ENCODE measurements at regions not wholly inside any gene's neighbourhood (a gene's known extent, or its start where the extent isn't known, plus 50 kb on each side); places are given as distances from the start of the nearest gene placed in this dataset.
"Not testable (repeated sequence)": the region's sequence is repeated elsewhere in the genome, so short reads cannot be mapped to it uniquely, and the experiment has no call there.

DNA sequence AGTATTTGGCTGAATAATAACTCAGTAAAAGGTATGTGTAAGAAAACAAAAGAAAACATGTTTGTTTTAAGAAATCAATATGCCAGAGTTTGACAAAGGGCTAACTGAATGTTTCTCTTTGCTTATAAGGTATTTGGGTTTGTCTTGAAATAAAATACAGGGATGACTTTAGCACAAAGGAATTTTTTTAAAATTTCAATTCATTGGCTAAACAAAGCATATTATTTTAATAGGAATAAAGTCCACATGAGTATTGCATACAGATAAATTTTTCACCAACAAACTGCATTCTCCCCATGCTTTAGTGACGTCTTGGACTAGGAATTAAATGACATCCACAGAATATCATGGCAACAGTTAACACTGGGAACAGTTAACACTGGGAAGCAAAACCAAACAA is 480.0 kb upstream of the JAG1 start:
- DNase-seq = no peak

DNA sequence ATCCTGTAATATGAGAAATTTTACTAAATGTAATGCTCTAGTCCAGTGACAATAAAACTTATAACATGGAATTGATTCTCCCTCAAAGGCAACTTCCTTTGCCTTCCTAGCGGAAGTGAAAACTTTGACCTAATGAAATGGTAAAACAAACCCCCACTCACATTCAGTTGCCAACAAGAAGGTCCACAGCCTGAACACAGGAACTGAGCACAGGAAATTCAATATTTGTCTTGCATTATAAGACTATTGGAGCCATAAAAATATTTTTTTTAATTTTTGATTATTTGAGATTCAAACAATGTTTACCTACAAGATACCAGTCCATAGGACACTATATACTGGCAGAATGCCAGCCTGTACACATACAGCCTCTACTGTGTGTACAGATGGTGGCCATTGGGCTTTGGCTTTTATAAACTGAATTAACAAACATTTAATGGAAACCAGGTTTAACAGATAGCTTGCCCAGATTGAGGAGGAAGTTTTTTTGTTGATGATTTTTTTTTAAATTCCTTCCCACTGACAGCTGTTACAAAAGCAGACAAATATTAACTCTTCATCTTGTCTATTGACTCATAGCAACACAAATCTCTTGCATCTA is 481.5 kb upstream of the JAG1 start:
- DNase-seq = no peak

DNA sequence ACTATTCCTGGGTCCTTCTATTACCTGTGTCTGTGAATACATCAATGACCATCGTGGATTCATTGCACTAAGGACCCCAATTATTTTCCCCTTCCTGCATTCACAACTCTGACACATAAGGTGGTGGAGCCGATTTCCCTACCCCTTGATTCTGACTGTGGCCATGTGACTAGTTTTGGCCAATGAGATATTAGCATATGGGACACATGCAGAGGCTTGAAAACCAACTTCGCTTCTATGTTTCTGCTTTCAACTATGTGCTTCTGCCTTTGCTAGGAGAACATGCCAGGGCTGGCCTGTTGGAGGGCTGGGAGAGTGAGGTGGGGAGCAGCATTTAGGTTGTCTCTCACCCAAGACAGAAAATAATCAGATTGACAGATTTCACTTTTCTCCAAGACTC is 483.1 kb upstream of the JAG1 start:
- DNase-seq = no peak

DNA sequence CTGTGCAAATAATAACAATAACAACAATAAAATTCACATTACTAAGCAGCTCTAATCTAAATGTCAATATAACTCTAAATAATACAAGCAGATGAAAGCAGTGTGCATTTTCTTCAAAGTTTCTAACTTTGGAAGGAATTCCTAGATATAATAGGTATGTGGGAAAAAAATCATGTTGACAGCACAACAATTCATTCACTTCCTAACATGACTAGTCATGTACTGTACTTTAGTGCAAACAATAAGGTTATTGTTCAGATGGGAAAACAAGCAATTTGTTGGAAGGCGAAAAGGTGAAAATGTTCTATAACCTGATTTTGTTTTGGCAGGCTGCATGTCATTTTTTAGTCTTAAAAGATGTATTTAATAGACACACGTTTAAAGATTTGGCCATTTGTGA is 484.3 kb upstream of the JAG1 start:
- no peak for DNase-seq

DNA sequence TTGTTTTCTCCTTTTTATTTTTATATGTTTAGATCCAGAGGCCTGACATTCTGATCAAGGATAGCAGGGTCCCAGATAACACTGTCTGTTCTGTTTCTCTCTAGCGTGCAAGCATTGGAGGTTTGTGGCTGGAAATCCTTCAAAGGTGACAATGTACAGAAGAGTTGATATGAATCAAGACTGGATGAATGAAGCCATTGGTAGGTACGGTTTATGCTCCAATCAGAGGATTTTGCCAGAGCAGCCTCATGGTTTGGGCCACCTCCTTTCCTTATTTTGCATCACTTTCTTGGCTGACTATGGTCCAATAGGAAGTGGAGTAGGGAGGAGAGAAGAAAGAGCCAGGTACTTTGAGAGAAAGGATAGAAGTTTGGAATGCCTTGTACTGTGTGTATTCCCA is 484.8 kb upstream of the JAG1 start:
- DNase-seq = no peak

DNA sequence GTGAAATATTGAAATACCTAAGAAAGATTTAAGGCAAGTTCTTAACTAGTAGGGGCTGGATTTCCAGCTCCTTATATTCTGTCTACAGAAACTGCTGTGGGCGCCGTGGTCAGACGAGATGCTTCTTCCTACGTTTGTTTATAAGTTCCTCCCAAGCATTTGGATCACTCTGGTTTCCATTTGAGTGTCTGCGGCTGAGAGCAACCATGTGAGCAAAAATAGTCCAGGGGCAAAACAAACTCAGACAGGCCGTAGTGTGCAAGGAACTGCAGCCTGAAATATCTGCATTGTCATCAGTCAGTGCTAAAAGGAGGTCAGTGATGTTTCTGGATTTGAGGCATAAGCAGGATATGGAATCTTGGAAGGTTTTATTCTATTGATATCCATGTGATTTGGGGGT is 485.9 kb upstream of the JAG1 start:
- DNase-seq = no peak

DNA sequence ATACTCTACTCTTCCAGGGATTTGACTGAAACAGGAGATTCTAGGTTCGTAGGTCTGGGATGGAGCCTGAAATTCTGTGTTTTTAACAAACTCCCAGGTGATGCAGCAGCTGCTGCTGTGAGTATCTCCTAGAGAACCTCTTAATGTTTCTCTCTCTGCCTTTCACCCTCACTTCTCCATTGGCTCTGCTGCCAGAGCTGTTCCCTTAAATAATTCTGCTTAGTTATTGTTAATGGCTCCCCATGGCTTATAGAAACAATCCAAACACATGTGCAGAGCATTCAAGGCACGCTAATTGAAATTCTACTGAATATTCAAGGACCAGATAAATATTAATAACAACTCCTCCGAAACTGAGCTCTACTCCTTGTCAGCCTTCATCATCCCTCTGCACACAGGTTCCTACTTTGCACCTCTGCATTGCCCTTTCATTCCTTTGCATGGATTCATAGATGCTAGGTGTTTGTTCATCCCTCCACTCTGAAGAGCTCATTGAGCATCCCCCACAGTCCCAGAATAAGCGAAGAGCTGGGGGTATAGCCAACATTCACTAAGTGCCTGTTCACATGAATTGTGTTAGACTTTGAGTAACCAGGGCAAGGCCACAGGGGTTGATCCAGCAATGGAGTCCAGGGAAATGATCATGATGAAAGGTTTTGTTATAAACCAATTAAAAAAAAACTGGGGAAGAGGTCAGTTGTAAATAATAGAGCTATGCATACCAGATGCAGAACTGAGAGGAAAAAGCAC is 488.4 kb upstream of the JAG1 start:
- DNase-seq = no peak

DNA sequence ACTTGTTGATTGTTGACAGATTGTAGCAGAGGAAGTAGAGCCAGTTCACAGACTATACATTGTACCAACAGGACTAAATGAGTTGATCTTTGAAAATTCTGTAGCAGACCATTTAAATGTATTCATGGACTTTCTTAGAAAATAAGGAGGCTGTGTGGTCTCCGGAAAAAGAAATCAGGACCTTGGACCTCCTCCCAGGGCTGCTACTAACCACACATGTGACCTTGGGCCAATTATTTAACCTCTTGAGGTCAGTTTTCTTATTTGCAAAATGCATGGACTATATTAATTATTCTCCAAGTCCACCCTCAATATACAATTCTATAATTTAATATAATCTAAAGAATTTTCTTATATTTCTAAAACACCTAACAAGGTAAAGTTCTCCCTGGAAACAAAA is 492.0 kb upstream of the JAG1 start:
- DNase-seq = no peak

DNA sequence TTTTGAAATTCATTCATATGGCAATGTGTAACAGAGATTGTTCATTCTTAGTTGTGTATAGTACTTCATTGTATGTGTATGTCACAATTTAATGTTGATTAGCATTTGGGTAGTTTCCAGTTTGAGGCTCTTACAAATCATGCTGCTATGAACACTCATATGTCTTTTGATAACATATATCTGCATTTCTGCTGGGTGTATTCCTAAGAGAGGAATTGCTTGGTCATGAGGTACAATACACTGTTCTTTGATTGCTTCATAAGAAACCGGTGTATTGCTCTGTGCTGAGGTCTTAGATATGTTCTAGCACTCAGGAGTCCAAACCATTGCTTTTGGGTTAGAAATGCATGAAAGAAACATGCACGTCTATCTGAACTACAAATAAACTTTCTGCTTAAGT is 492.9 kb upstream of the JAG1 start:
- no peak for DNase-seq

DNA sequence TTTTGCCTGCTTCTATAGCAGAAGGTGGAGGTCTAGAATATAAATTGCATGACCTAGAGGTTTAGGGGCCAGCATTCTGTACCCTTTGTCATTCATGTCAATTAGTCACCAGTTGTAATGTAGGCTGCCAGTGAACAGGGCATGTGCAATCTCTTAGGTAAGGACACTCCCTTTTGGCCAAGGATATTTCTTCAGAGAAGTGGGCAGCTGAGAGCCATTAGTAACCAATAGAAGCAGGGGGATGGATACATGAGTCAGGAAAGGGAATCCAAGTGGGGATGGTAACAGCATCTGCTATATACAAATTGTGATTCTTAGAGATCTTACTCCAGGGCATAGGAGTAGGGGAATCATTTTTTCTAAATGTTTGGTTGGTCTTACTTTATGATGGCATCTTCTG is 494.2 kb upstream of the JAG1 start:
- DNase-seq = no peak

DNA sequence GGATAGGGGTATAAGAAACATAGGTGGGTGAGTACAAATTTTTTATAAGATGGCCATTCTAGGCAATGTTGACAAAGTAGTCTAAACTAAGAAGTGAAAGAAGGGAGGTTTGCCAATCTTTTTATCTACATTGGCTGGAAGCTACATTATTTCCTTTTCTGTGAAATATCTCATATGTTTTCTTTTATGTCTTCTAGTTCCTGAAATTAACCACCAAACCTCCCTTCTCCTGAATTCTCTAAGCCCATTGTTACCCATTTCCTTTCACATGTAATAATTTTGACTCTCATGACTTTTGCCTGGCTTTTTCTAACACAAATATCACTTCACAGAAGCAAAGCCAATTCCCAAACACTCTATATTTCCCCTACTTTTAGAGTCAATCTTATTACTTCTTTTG is 496.2 kb upstream of the JAG1 start:
- no peak for DNase-seq

DNA sequence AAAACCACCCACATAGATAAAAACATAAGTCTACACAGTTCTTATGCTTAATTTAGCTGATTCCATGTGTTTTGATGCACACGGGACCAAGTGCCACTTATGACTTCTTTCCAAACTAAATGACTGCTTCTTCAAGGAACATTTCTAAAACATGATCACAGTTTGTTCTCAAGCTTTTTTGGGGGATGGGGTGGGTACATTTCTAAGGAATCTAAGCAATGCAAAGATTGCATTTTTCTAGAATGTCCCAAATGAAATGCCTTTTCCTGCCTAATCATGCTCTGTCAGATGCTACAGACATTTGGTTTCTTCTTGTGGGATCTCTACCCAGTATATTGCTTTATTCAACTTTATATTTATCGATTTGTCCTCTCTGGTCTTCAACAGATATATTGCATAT is 496.8 kb upstream of the JAG1 start:
- no peak for DNase-seq

DNA sequence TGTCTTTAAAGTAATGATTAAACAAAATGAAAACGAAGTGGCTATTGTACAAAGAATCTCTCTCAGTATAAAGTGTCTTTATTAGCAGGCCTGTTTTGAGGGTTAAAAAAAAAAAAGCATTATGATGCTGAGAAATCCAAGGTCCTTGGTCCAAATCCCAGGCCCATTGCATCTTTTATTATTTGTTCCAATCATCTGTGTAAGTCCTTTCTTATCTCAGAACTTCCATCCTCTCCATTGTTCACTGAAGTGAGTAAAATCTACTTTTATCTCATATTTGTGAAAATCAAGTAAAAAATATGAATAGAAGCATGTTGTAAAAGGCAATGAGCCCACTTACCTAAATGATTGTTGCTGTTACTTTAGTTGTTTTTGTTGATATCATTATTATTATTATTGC is 499.1 kb upstream of the JAG1 start:
- DNase-seq = no peak

DNA sequence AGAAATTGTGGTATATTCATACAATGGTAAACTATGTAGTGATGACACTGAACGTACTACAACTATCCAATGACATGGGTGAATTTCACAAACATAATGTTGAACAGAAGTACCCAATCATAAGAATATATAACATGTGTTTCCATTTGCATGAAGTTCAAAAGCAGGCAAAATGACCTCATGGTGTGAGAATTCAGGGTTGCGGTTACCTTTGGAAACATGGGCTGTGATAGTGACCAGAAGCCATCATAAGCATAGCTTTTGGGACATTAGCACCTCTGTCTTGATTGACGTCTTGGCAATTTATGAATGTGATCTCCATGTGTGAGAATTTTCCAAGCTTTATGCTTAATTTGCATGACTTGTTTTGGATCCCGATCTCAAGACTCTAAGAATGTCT is 500.1 kb upstream of the JAG1 start:
- DNase-seq = no peak

DNA sequence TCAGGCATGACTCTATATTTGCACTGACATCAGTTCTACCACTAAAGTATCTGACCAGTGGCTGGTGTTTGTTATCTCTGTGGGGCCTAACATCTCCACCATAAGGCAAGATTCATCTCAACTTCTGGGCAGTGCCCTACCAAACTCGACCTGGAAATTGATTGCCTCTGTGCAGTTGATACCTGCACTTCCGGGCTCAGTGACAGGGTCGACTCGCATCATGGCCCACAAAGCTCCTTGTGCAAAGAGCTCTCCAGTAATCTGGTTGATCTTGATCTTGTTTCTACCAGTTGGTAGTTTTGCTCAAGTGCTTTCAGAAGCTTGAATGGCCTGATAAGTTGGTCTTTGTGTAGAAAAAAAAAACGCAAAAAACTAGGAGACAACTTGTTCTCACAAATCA is 501.1 kb upstream of the JAG1 start:
- DNase-seq = no peak

DNA sequence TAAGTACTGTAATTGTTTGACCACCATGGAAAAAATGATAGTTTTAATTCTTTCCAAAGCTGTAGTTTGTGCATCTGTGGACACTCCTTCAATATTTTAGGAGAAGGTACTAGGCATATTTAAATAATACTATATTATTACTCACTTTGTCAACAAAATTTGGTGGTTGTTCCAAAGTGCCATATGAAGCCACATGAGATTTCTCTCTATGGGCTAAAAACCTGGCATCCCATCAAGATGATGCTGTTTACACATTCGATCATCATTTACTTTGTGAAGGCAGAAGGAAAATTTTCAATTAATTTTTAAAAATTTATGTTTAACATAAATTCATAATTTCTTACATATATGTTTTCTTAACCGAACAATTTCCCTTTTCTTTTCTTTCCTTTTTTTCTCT is 502.6 kb upstream of the JAG1 start:
- DNase-seq = no peak

DNA sequence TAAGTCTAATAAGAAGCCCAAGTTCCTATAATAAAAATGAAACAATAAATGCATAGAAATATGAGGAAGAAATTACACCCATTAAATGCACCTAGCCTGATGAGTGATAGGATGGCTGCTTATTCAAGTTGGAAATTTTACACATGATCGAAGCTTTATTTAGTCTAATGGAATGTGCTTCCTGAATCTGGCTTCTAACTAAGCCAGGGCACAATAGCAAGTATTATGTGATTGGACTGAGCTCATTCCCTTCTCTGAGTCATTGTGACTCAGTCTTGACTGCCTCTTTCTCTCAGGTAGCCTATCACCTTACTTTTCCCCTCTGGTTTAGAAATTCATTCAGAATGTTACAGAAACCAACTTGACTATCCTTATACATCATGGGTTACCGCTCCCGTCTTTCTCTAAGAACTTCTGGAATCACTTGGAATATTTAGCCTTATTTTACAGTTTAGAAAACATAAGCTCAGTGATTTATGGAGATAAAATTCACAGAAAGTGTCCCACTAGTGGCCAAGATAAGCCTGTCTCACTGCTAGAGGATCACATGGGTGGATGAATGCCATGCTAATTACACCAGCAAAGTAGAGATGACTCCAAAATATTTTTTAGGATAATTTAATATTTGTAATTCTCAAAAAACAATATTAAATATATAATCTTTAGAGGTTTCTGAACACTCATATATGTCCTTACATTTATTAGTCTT is 505.3 kb upstream of the JAG1 start:
- DNase-seq = no peak

DNA sequence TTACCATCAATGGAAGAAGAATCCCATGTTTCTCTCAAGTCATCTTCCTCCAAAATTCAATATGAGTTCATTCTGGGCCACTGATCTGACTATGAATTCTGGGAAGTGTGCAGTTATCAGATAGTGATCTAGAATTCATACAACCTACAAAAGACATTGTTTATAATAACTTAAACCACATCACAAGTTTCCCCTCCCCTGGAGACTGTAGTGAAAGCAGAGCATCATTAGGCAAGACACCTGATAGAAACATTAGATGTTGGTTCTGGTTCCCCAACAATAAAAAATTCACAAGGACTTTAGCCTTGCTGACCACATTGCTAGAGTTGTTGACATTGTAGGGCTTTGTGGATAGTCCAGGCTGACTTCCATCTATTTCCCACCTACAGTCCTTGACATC is 506.4 kb upstream of the JAG1 start:
- no peak for DNase-seq

DNA sequence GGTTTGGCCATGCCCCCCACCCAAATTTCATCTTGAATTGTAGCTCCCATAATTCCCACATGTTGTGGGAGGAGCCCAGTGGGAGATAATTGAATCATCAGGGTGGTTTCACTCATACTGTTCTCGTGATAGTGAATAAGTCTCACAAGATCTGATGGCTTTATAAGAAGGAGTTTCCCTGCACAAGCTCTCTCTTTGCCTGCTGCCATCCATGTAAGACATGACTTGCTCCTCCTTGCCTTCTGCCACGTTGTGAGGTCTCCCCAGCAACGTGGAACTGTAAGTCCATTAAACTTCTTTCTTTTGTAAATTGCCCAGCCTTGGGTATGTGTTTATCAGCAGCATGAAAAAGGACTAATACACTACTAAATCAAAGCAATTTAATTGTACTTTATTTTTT is 507.3 kb upstream of the JAG1 start:
- DNase-seq = not testable (repeated sequence)

DNA sequence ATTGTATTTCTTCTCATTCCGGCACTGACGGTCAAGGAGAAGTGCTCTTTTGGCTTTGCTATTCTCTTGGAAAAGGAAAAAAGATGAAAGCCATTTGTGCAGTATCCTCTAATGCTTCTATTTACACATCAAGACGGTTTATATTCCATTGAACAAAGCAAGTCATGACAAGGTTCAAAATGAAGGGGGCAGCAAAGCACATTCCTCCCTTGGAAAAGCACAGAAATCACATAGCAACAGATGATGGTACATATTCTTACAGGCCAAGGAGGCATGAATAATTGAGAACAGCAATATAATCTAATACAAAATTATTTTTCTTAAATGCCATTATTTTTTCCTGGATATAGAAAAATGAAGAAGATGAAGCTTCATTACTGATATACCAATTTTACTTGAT is 508.2 kb upstream of the JAG1 start:
- no peak for DNase-seq

DNA sequence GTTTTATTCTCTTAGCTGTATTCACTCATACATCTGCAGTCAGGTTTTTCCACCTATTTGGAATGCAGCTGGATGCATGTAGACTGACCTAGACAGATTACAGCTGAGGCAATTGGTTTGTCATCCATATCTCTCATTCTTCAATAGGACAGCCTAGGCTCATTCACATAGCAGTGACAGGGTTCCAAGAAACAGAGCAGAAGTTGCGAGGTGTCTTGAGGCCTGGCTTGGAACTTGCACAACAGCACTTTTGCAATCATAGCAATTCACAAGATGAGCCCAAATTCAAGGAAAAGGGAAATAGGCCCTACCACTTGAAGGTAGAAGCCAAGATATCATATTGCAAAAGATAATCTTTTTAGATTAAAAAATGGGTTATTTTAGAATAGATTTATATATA is 508.9 kb upstream of the JAG1 start:
- DNase-seq = no peak

DNA sequence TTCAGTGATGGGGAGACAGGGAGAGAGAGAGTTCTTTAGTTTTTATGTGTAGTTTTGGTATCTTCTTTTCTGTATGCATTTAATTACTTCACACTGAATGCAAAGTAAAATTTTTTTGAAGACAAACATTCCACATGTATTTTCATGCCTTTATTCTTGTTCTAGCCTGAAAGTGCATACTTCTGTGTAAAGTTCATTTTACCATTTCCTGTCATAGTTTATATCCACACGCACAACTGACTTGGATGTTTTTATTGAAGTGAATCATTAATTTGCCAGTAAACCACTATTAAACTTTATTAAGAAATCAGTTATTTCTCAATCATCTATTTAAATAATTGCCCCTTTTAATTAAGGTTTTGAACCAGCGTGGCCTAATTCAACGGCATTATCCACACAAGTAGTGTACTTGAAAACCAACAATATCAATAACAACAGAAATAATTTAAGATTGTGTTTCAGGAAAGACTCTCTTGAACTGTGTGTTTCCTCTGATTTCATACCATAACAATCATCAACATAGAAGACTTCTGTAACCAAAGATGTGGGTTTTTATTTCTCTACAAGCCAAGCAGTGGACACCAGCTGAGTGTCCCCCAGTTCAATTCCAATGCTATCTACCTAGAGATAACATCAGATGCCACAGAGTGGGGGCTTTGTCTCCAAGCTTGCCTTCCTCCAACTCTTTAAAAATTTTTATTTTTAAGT is 512.7 kb upstream of the JAG1 start:
- DNase-seq = no peak

DNA sequence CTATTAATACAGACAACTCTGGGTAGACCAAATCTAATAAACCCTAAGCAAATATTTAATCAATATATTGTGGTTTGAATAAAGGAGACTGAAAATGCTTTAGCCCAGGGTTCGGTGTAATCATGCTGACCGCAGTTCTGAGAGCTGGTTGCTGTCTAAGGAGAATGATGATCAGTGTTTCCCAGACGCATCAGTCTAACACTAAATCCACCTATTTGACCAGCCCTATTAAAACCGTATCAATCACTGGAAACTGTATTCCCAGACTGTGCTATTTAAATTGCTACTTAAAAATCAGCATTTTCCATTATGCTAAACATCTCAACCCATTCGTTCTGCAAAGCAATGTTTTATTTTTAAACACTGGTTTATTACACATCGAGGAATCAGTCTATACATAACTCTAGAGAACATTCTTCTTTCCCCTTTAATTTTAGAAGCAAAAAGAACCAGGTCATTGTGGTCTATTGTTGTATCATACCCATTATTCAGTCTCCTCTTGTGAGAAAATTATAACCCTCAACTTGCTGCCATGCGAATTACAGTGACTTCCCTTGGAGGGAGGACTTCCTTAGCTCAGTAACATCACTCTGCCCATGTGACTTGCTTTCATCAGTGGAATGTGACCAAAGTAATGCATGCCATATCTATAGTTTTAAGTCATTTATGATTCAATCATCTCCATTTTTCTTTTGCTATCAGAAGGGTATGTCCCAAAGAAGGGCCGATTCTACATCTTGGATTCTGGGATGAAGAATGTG is 515.2 kb upstream of the JAG1 start:
- no peak for DNase-seq
